Parathyroid adenoma (tissue), 2 donors: ENCODE measurements at regions not wholly inside any gene's neighbourhood (a gene's known extent, or its start where the extent isn't known, plus 50 kb on each side); places are given as distances from the start of the nearest gene placed in this dataset.

Experiments
- H2AFZ ChIP-seq: fragments of 300-600 bp; sonication (generic); one replicate; pipeline ENCODE4 v1.7.0; 2017; ENCODE audit warnings: antibody characterized with exemption, mild to moderate bottlenecking
- H3K27ac ChIP-seq: fragments of 300-600 bp; sonication (generic); one replicate; pipeline ENCODE4 v1.7.0; 2017
- H3K27me3 ChIP-seq: fragments of 300-600 bp; sonication (generic); one replicate; pipeline ENCODE4 v1.7.0; 2017; ENCODE audit warnings: low read length; ENCODE audit not compliant: control insufficient read depth, insufficient read depth
- H3K36me3 ChIP-seq: fragments of 300-600 bp; sonication (generic); one replicate; pipeline ENCODE4 v1.7.0; 2017; ENCODE audit warnings: low read length; ENCODE audit not compliant: control insufficient read depth, insufficient read depth
- H3K4me1 ChIP-seq: fragments of 300-600 bp; sonication (generic); one replicate; pipeline ENCODE4 v1.7.0; 2017; ENCODE audit warnings: control low read depth
- H3K4me2 ChIP-seq: fragments of 300-600 bp; sonication (generic); one replicate; pipeline ENCODE4 v1.7.0; 2017; ENCODE audit warnings: low read length
- H3K4me3 ChIP-seq: fragments of 300-600 bp; sonication (generic); one replicate; pipeline ENCODE4 v1.7.0; 2017; ENCODE audit warnings: low read depth, low read length
- H3K79me2 ChIP-seq: fragments of 300-600 bp; sonication (generic); one replicate; pipeline ENCODE4 v1.7.0; 2017; ENCODE audit warnings: control low read depth
- H3K9ac ChIP-seq: fragments of 300-600 bp; sonication (generic); one replicate; pipeline ENCODE4 v1.7.0; 2017; ENCODE audit warnings: mild to moderate bottlenecking
- H3K9me3 ChIP-seq: fragments of 300-600 bp; sonication (generic); one replicate; pipeline ENCODE4 v1.7.0; 2017; ENCODE audit warnings: low read length; ENCODE audit not compliant: control insufficient read depth
- TF ChIP-seq, protein P1 (sequence below): fragments of 300-600 bp; sonication (generic); IDR thresholded peaks from one replicate; pipeline ENCODE4 v1.7.0; 2017; ENCODE audit warnings: antibody characterized with exemption, mild to moderate bottlenecking
- donor health status: primary hyperparathyroidism.

GRCh38 chr13:79160818-79161217 lies 245.2 kb downstream of the RBM26 start:
- no peaks in the 10 kb centered on the region for H3K79me2 ChIP-seq
- no peak overlapping the region for H2AFZ ChIP-seq
- H3K9ac ChIP-seq = no peak overlapping the region
- H3K36me3 ChIP-seq = no peaks in the 10 kb centered on the region
- no peaks in the 10 kb centered on the region for H3K9me3 ChIP-seq
- H3K4me1 ChIP-seq = no peaks in the 10 kb centered on the region
- H3K4me3 ChIP-seq = no peak overlapping the region
- TF ChIP-seq, protein P1, sequence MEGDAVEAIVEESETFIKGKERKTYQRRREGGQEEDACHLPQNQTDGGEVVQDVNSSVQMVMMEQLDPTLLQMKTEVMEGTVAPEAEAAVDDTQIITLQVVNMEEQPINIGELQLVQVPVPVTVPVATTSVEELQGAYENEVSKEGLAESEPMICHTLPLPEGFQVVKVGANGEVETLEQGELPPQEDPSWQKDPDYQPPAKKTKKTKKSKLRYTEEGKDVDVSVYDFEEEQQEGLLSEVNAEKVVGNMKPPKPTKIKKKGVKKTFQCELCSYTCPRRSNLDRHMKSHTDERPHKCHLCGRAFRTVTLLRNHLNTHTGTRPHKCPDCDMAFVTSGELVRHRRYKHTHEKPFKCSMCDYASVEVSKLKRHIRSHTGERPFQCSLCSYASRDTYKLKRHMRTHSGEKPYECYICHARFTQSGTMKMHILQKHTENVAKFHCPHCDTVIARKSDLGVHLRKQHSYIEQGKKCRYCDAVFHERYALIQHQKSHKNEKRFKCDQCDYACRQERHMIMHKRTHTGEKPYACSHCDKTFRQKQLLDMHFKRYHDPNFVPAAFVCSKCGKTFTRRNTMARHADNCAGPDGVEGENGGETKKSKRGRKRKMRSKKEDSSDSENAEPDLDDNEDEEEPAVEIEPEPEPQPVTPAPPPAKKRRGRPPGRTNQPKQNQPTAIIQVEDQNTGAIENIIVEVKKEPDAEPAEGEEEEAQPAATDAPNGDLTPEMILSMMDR = no peak
- no peak overlapping the region for H3K4me2 ChIP-seq
- no peaks in the 10 kb centered on the region for H3K27me3 ChIP-seq
- H3K27ac ChIP-seq = no peak overlapping the region

DNA sequence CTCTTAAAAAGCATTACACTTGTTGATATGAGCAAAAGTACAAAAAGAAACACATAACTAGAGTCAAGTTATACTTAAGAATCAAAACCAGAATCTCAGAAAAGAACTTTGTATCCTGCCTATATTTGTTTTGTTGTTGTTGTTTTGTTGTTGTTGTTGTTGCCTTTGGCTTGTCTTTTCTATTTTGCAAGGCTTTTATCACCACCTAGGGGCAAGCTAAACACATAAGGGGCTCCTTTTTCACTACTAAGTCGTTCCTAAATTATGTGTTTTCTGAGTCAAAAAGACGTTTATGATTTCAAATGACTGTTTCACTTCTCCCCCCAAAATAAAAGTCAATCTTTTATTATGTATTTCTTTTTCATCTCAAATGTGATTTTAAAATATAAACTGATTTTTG lies 250.2 kb downstream of the RBM26 start:
- H2AFZ ChIP-seq = no peak overlapping the region
- H3K27me3 ChIP-seq = no peaks in the 10 kb centered on the region
- TF ChIP-seq, protein P1 = no peak
- no peaks in the 10 kb centered on the region for H3K4me1 ChIP-seq
- no peak overlapping the region for H3K27ac ChIP-seq
- no peak overlapping the region for H3K9ac ChIP-seq
- H3K9me3 ChIP-seq = no peaks in the 10 kb centered on the region
- H3K4me2 ChIP-seq = no peak overlapping the region
- no peak overlapping the region for H3K4me3 ChIP-seq
- no peaks in the 10 kb centered on the region for H3K36me3 ChIP-seq
- H3K79me2 ChIP-seq = no peaks in the 10 kb centered on the region

GRCh38 chr13:79149210-79149609 lies 256.8 kb downstream of the RBM26 start:
- Histone ChIP-seq H3K27ac (no peak overlapping the region), H3K36me3 (no peaks in the 10 kb centered on the region), H3K9me3 (no peaks in the 10 kb centered on the region), H3K4me3 (no peak overlapping the region), H3K4me1 (no peaks in the 10 kb centered on the region), H3K27me3 (no peaks in the 10 kb centered on the region), H3K9ac (no peak overlapping the region), H2AFZ (no peak overlapping the region), H3K79me2 (no peaks in the 10 kb centered on the region), H3K4me2 (no peak overlapping the region)
- TF ChIP-seq, protein P1 = no peak

DNA sequence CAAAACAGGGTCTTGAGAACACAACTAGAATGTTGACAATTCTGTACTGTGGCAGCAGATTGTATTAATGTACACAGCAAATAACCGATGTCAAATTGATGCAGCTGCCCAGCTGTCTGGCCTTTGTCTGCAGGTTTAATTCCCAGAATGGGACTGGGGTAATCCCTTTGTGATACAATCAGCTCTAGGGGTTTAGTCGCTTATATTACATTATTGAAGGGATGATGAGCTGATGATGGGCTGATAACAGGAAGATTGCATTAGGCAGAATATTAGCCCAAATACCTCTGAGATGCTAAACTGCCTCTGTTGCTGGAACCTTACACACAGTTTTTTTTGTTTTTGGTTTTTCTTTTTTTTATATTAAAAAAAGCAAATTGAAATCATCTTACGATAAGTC lies 265.0 kb downstream of the RBM26 start:
- no peaks in the 10 kb centered on the region for H3K4me1 ChIP-seq
- H3K27me3 ChIP-seq = no peaks in the 10 kb centered on the region
- H3K79me2 ChIP-seq = no peaks in the 10 kb centered on the region
- H3K36me3 ChIP-seq = no peaks in the 10 kb centered on the region
- no peaks in the 10 kb centered on the region for H3K9me3 ChIP-seq
- H3K9ac ChIP-seq = no peak overlapping the region
- H3K4me3 ChIP-seq = no peak overlapping the region
- H3K27ac ChIP-seq = no peak overlapping the region
- TF ChIP-seq, protein P1 = no peak
- H2AFZ ChIP-seq = no peak overlapping the region
- H3K4me2 ChIP-seq = no peak overlapping the region

DNA sequence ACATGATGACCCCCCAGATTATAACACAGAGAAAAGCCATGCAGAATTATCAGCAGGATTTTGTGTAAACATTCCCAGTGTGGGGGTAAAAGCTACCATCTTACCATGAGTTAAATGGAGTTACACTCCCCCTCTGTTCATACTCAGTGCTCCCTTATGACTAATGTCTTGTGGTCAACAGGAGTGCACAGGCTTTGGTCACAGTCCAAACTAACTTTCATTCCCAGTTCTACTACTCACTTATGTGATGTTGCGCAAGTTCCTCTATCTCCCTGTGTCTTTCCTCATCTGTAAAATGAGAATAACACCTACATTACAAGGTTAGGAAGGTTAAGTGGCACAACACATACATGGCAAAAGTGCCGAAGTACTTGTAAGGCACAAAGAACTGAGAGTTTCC lies 277.9 kb downstream of the RBM26 start:
- Histone ChIP-seq H3K9me3 (no peaks in the 10 kb centered on the region), H3K4me3 (no peak overlapping the region), H3K9ac (no peak overlapping the region), H3K27ac (no peak overlapping the region), H3K36me3 (no peaks in the 10 kb centered on the region), H3K4me1 (no peaks in the 10 kb centered on the region), H2AFZ (no peak overlapping the region), H3K79me2 (no peaks in the 10 kb centered on the region), H3K4me2 (no peak overlapping the region), H3K27me3 (no peaks in the 10 kb centered on the region)
- TF ChIP-seq, protein P1 = no peak
